Smooth muscle cell (in vitro differentiated cells): ENCODE measurements at regions not wholly inside any gene's neighbourhood (a gene's known extent, or its start where the extent isn't known, plus 50 kb on each side); places are given as distances from the start of the nearest gene placed in this dataset.

ENCODE experiments used
- DNase-seq: peaks from one replicate; lab custom pipeline; 2025; ENCODE audit not compliant: unreplicated experiment; lab: John Stamatoyannopoulos, UW
- H2AFZ ChIP-seq: fragments of 200-600 bp; sonication (generic); 2 replicates; pipeline ENCODE4 v1.6.0; 2016; ENCODE audit warnings: antibody characterized with exemption, low read depth, mild to moderate bottlenecking
- H3F3A ChIP-seq: fragments of 200-600 bp; sonication (generic); 2 replicates; pipeline ENCODE4 v1.6.0; 2017; ENCODE audit warnings: antibody characterized with exemption, low read depth
- H3K27ac ChIP-seq: fragments of 200-600 bp; sonication (generic); 2 replicates; pipeline ENCODE4 v1.5.1; 2016; ENCODE audit warnings: low read depth, mild to moderate bottlenecking
- H3K27me3 ChIP-seq: fragments of 200-600 bp; sonication (generic); 2 replicates; pipeline ENCODE4 v1.6.1; 2016; ENCODE audit warnings: low read depth, mild to moderate bottlenecking
- H3K36me3 ChIP-seq: fragments of 200-600 bp; sonication (generic); 2 replicates; pipeline ENCODE4 v1.5.1; 2016; ENCODE audit warnings: low read depth
- H3K4me1 ChIP-seq: fragments of 200-600 bp; sonication (generic); 2 replicates; pipeline ENCODE4 v1.5.1; 2016; ENCODE audit warnings: low read depth
- H3K4me2 ChIP-seq: fragments of 200-600 bp; sonication (generic); 2 replicates; pipeline ENCODE4 v1.6.0; 2016; ENCODE audit warnings: mild to moderate bottlenecking
- H3K4me3 ChIP-seq: fragments of 200-600 bp; sonication (generic); 2 replicates; pipeline ENCODE4 v1.5.1; 2016; ENCODE audit warnings: mild to moderate bottlenecking
- H3K79me2 ChIP-seq: fragments of 200-600 bp; sonication (generic); 2 replicates; pipeline ENCODE4 v1.6.0; 2016; ENCODE audit warnings: low read depth, mild to moderate bottlenecking
- H3K9ac ChIP-seq: fragments of 200-600 bp; sonication (generic); 2 replicates; pipeline ENCODE4 v1.6.0; 2016; ENCODE audit warnings: low read depth
- H3K9me3 ChIP-seq: fragments of 200-600 bp; sonication (generic); replicated peaks from 2 replicates; pipeline ENCODE4 v1.5.1; 2016; ENCODE audit warnings: low read depth
- H4K20me1 ChIP-seq: fragments of 200-600 bp; sonication (generic); 2 replicates; pipeline ENCODE4 v1.6.0; 2016; ENCODE audit warnings: low read depth
- CTCF ChIP-seq: fragments of 200-600 bp; sonication (generic); IDR thresholded peaks from 2 replicates; pipeline ENCODE4 v1.5.1; 2017; ENCODE audit warnings: borderline replicate concordance, mild to moderate bottlenecking, antibody characterized with exemption; ENCODE audit not compliant: insufficient read depth, poor library complexity, severe bottlenecking
- WGBS: methylation state at CpG from one replicate; pipeline ENCODE4 v1.1.7; 2016; ENCODE audit warnings: low lambda C conversion rate; 5-methylcytosine and 5-hydroxymethylcytosine counted together

- TF ChIP-seq CTCF: no peak
- Histone ChIP-seq H4K20me1 (no peaks in the 10 kb centered on the region), H3K9ac (no peak overlapping the region), H3K9me3 (no peaks in the 10 kb centered on the region), H3K4me1 (no peaks in the 10 kb centered on the region), H3K27ac (no peak overlapping the region), H3K4me3 (no peak overlapping the region), H3K79me2 (no peaks in the 10 kb centered on the region), H3F3A (no peaks in the 10 kb centered on the region), H3K4me2 (no peak overlapping the region), H2AFZ (no peak overlapping the region), H3K27me3 (no peaks in the 10 kb centered on the region), H3K36me3 (no peaks in the 10 kb centered on the region)
- DNase-seq: no peak
- 70% methylated on average over 2 of the region's 2 CpGs for WGBS
Measured at GRCh38 chr11:24157316-24157715, 339.5 kb upstream of the LUZP2 start.

- no peaks in the 10 kb centered on the region for H3F3A ChIP-seq
- TF ChIP-seq CTCF: no peak
- no peak overlapping the region for H2AFZ ChIP-seq
- no peak overlapping the region for H3K4me3 ChIP-seq
- H3K4me1 ChIP-seq: no peaks in the 10 kb centered on the region
- H3K27ac ChIP-seq: no peak overlapping the region
- H3K27me3 ChIP-seq: no peaks in the 10 kb centered on the region
- no peaks in the 10 kb centered on the region for H3K79me2 ChIP-seq
- no peak overlapping the region for H3K9ac ChIP-seq
- no peak for DNase-seq
- H4K20me1 ChIP-seq: no peaks in the 10 kb centered on the region
- H3K4me2 ChIP-seq: no peak overlapping the region
- H3K9me3 ChIP-seq: no peaks in the 10 kb centered on the region
- H3K36me3 ChIP-seq: no peaks in the 10 kb centered on the region
- 99% methylated on average over 13 of the region's 13 CpGs for WGBS
Measured at GRCh38 chr11:24161587-24161986, 335.3 kb upstream of the LUZP2 start.

DNA sequence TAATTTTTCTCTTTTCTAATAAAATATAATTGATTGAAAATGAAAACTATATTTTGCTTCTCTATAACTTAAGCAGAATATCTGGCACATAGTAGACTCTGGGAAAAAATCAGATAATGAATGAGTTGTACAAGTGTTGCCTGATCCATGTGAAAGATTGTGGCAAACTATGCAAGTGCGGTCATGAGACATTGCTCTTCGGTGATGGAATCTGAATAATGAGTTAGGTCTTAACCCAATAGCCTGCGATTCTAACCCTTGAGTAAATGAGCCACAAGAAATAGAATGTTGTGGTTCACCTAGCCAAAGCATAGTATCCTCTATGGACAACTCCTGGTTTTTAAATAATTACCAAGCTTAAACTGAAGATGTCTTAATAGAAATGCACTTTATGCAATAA, 333.7 kb upstream of the LUZP2 start:
- Histone ChIP-seq H3K27me3 (no peaks in the 10 kb centered on the region), H3F3A (no peaks in the 10 kb centered on the region), H3K9ac (no peak overlapping the region), H3K4me2 (no peak overlapping the region), H3K79me2 (no peaks in the 10 kb centered on the region), H2AFZ (no peak overlapping the region), H3K4me1 (no peaks in the 10 kb centered on the region), H3K36me3 (no peaks in the 10 kb centered on the region), H3K9me3 (no peaks in the 10 kb centered on the region), H4K20me1 (no peaks in the 10 kb centered on the region), H3K27ac (no peak overlapping the region), H3K4me3 (no peak overlapping the region)
- DNase-seq: no peak
- 88% methylated on average over 3 of the region's 3 CpGs for WGBS
- no peak for TF ChIP-seq CTCF

- DNase-seq: no peak
- H3K9ac ChIP-seq: no peak overlapping the region
- H3K4me1 ChIP-seq: no peaks in the 10 kb centered on the region
- H3K4me3 ChIP-seq: no peak overlapping the region
- no peaks in the 10 kb centered on the region for H3K79me2 ChIP-seq
- H3F3A ChIP-seq: no peaks in the 10 kb centered on the region
- TF ChIP-seq CTCF: no peak
- H4K20me1 ChIP-seq: no peaks in the 10 kb centered on the region
- H3K27ac ChIP-seq: no peak overlapping the region
- no peak overlapping the region for H2AFZ ChIP-seq
- H3K9me3 ChIP-seq: no peaks in the 10 kb centered on the region
- no peaks in the 10 kb centered on the region for H3K36me3 ChIP-seq
- H3K27me3 ChIP-seq: no peaks in the 10 kb centered on the region
- H3K4me2 ChIP-seq: no peak overlapping the region
Measured at GRCh38 chr11:24163841-24164240, 333.0 kb upstream of the LUZP2 start.
